ENCODE measurements at regions not wholly inside any gene's neighbourhood (a gene's known extent, or its start where the extent isn't known, plus 50 kb on each side); places are given as distances from the start of the nearest gene placed in this dataset.

- TF ChIP-seq SPI1 (IDR thresholded peaks at IDR 0.05; ENCODE audit: low read depth, low read length) = no peak
- no peak for TF ChIP-seq TAF1 (IDR thresholded peaks at IDR 0.05; ENCODE audit: low read depth, low read length)
- TF ChIP-seq PAX5 (IDR thresholded peaks at IDR 0.05; ENCODE audit: insufficient read depth, low read length, severe bottlenecking) = no peak
- TF ChIP-seq POLR2AphosphoS5 (IDR thresholded peaks at IDR 0.05; ENCODE audit: low read depth, low read length) = no peak
- no peak for TF ChIP-seq POU2F2 (IDR thresholded peaks at IDR 0.05; ENCODE audit: low read depth, low read length)
- no peak for TF ChIP-seq POLR2A (IDR thresholded peaks at IDR 0.05; ENCODE audit: low read depth, low read length)
- DNase-seq (ENCODE audit: insufficient read length, low spot score) (no peak), FAIRE-seq (no peak)
Observed at GRCh38 chr6:67331304-67331703, 1303.8 kb upstream of the ADGRB3 start.

DNA sequence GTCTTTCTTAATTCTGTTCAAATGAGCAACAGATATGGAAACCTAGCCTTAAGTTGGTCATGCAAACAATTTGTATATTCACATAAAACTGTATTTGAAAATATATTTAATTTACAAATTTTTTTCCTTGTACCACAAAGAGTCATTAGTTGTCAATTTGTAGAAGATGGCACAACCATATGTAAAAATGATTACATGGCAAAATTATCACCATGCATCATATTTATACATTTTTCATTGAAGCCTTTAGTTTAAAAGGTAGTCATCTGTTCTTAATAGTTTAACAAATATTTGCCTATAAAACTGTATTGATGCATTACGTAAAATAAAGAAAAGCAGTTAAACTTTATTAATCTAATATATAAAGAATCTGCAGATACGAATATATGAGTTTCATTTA lies 1306.8 kb upstream of the ADGRB3 start:
- DNase-seq (ENCODE audit: insufficient read length, low spot score) (no peak), FAIRE-seq (no peak)
- no peak for TF ChIP-seq POLR2A (IDR thresholded peaks at IDR 0.05; ENCODE audit: low read depth, low read length)

DNA sequence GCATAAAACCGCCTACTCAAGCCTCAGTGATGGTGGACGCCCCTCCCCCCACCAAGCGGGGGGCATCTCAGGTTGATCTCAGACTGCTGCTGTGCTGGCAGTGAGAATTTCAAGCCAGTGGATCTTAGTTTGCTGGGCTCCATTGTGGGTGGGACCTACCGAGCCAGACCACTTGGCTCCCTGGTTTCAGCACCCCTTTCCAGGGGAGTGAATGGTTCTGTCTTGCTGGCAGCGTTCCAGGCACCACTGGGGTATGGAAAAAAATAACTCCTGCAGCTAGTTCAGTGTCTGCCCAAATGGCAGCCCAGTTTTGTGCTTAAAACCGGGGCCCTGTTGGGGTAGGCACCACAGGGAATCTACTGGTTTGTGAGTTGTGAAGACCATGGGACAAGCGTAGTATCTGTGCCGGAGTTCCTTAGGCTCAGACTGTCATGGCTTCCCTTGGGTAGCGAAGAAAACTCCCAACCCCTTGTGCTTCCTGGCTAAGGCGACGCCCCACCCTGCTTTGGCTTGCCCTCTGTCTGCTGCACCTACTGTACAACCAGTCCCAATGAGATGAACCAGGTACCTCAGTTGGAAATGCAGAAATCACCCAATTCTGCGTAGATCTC lies 1334.5 kb upstream of the ADGRB3 start:
- no peak for TF ChIP-seq POU2F2 (IDR thresholded peaks at IDR 0.05; ENCODE audit: low read depth, low read length)
- no peak for TF ChIP-seq POLR2AphosphoS5 (IDR thresholded peaks at IDR 0.05; ENCODE audit: low read depth, low read length)
- no peak for TF ChIP-seq TAF1 (IDR thresholded peaks at IDR 0.05; ENCODE audit: low read depth, low read length)
- no peak for TF ChIP-seq SPI1 (IDR thresholded peaks at IDR 0.05; ENCODE audit: low read depth, low read length)
- TF ChIP-seq POLR2A (IDR thresholded peaks at IDR 0.05; ENCODE audit: low read depth, low read length) = no peak
- TF ChIP-seq PAX5 (IDR thresholded peaks at IDR 0.05; ENCODE audit: insufficient read depth, low read length, severe bottlenecking) = no peak
- DNase-seq (ENCODE audit: insufficient read length, low spot score) (no peak), FAIRE-seq (no peak)

DNA sequence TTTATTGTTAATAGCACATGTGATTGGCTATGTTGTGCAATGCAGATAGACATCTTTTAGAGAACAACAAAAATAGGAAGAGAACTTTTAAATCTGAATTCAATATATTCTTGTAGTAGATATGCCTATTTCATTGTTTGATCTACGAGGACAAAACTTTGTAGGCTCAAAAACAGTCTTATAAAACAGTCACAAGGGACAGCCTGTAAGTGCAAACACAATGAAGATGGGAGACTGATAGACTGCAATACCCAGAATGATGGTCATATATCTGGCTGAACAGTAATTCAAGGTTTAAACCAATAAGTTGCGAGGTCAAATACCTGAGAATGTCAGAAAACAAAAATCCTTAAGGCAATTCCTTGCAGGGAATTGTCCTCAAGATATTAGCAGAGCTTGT lies 1342.9 kb upstream of the ADGRB3 start:
- no peak for FAIRE-seq
- TF ChIP-seq POLR2AphosphoS5 (IDR thresholded peaks at IDR 0.05; ENCODE audit: low read depth, low read length) = no peak
- TF ChIP-seq POU2F2 (IDR thresholded peaks at IDR 0.05; ENCODE audit: low read depth, low read length) = no peak
- TF ChIP-seq POLR2A (IDR thresholded peaks at IDR 0.05; ENCODE audit: low read depth, low read length) = no peak
- TF ChIP-seq TAF1 (IDR thresholded peaks at IDR 0.05; ENCODE audit: low read depth, low read length) = no peak
- TF ChIP-seq PAX5 (IDR thresholded peaks at IDR 0.05; ENCODE audit: insufficient read depth, low read length, severe bottlenecking) = no peak
- TF ChIP-seq SPI1 (IDR thresholded peaks at IDR 0.05; ENCODE audit: low read depth, low read length) = no peak
- DNase-seq (ENCODE audit: insufficient read length, low spot score) = no peak

DNA sequence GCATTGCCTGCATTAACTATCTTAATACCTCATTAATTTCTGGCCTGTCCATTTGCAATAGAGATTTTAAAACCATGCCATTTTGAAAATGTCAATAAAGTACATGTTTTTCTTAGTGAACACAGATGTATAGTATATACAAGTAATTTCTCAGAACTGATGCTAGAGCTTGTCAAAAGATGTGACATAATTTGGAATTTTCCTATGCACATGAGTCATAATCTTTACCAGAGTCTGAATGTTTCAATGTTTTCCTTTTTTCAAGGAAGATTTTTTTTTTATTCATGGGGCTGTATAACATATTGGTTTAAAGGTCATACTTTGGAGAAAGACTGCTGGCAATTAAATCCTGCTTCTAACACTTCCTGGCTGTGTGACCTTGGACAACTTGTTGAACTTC lies 1347.5 kb upstream of the ADGRB3 start:
- no peak for DNase-seq (ENCODE audit: insufficient read length, low spot score)
- TF ChIP-seq TAF1 (IDR thresholded peaks at IDR 0.05; ENCODE audit: low read depth, low read length) = no peak
- FAIRE-seq = no peak

GRCh38 chr6:67285770-67286495 lies 1349.1 kb upstream of the ADGRB3 start:
- TF ChIP-seq TAF1 (IDR thresholded peaks at IDR 0.05; ENCODE audit: low read depth, low read length) = no peak
- no peak for TF ChIP-seq POLR2A (IDR thresholded peaks at IDR 0.05; ENCODE audit: low read depth, low read length)
- no peak for TF ChIP-seq SPI1 (IDR thresholded peaks at IDR 0.05; ENCODE audit: low read depth, low read length)
- FAIRE-seq = no peak

GRCh38 chr6:67277312-67277711 lies 1357.8 kb upstream of the ADGRB3 start:
- TF ChIP-seq POLR2AphosphoS5 (IDR thresholded peaks at IDR 0.05; ENCODE audit: low read depth, low read length) (no peak), PAX5 (IDR thresholded peaks at IDR 0.05; ENCODE audit: insufficient read depth, low read length, severe bottlenecking) (no peak), SPI1 (IDR thresholded peaks at IDR 0.05; ENCODE audit: low read depth, low read length) (no peak), POU2F2 (IDR thresholded peaks at IDR 0.05; ENCODE audit: low read depth, low read length) (no peak), POLR2A (IDR thresholded peaks at IDR 0.05; ENCODE audit: low read depth, low read length) (no peak), TAF1 (IDR thresholded peaks at IDR 0.05; ENCODE audit: low read depth, low read length) (no peak)
- FAIRE-seq (no peak), DNase-seq (ENCODE audit: insufficient read length, low spot score) (no peak)

More at GRCh38 chr6:67285770-67286495, 1349.1 kb upstream of the ADGRB3 start:
- no peak for DNase-seq (ENCODE audit: insufficient read length, low spot score)

DNA sequence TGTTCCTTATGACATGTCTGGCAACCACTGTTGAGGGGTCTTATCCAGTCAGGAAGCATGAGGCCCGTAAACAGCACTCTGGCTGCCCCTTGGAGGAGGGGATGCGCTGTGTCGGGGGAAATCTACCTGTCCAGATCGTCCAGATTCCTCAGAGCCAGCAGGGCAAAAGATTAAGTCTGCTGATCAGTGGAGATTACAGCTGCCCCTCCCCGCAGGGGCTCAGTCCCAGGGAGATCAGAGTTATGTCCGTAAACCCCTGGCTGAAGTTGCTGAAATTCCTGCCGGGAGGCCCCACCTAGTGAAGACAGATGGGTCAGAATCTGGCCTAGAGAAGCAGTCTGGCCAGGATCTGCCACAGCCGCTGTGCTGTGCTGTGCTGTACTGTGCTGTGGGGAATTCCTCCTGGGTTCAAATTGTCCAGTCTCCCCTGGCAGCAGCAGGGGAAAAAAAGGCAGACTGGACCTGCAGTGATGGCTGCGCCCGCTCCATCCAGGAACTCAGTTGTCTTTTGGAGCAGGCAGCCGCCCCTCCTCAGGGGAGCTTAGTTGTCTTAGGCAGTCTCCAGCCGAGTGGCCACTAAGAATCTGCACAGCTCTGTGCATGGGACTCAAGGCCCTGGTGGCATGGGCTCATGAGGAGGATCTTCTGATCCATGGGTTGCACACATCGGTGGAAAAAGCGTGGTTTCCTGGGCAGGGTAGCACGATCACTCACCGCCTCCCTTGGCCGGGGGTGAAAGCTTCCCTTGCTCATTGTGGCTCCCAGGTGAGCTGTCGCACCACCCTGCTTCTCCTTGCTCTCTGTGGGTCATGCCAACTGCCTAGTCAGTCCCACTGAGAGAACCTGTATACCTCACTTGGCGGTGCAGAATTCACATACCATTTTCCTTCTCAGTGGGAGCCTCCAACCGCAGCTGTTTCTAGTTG lies 1368.8 kb upstream of the ADGRB3 start:
- no peak for DNase-seq (ENCODE audit: insufficient read length, low spot score)
- FAIRE-seq = no peak
- TF ChIP-seq POU2F2 (IDR thresholded peaks at IDR 0.05; ENCODE audit: low read depth, low read length) = no peak
- TF ChIP-seq SPI1 (IDR thresholded peaks at IDR 0.05; ENCODE audit: low read depth, low read length) = no peak
- no peak for TF ChIP-seq POLR2AphosphoS5 (IDR thresholded peaks at IDR 0.05; ENCODE audit: low read depth, low read length)
- TF ChIP-seq TAF1 (IDR thresholded peaks at IDR 0.05; ENCODE audit: low read depth, low read length) = no peak
- TF ChIP-seq POLR2A (IDR thresholded peaks at IDR 0.05; ENCODE audit: low read depth, low read length) = no peak
- no peak for TF ChIP-seq PAX5 (IDR thresholded peaks at IDR 0.05; ENCODE audit: insufficient read depth, low read length, severe bottlenecking)

GRCh38 chr6:67252663-67253062 lies 1382.4 kb upstream of the ADGRB3 start:
- no peak for DNase-seq (ENCODE audit: insufficient read length, low spot score)
- FAIRE-seq = no peak

More at GRCh38 chr6:67252663-67253062, 1382.4 kb upstream of the ADGRB3 start:
- TF ChIP-seq POLR2AphosphoS5 (IDR thresholded peaks at IDR 0.05; ENCODE audit: low read depth, low read length) = no peak
- no peak for TF ChIP-seq POLR2A (IDR thresholded peaks at IDR 0.05; ENCODE audit: low read depth, low read length)
- TF ChIP-seq SPI1 (IDR thresholded peaks at IDR 0.05; ENCODE audit: low read depth, low read length) = no peak
- TF ChIP-seq TAF1 (IDR thresholded peaks at IDR 0.05; ENCODE audit: low read depth, low read length) = no peak
- TF ChIP-seq POU2F2 (IDR thresholded peaks at IDR 0.05; ENCODE audit: low read depth, low read length) = no peak
- TF ChIP-seq PAX5 (IDR thresholded peaks at IDR 0.05; ENCODE audit: insufficient read depth, low read length, severe bottlenecking) = no peak

All from GM12891 (cell line).